CD4-positive, alpha-beta T cell treated with Interferon gamma for 1 hour (primary cell): ENCODE measurements at regions not wholly inside any gene's neighbourhood (a gene's known extent, or its start where the extent isn't known, plus 50 kb on each side); places are given as distances from the start of the nearest gene placed in this dataset.

Source experiments
- DNase-seq: peaks from one replicate; pipeline ENCODE4 v3.0.0-alpha.2; 2020

- no peak for DNase-seq
Observed at GRCh38 chr15:31842532-31843195, 187.7 kb upstream of the CHRNA7 start.

DNA sequence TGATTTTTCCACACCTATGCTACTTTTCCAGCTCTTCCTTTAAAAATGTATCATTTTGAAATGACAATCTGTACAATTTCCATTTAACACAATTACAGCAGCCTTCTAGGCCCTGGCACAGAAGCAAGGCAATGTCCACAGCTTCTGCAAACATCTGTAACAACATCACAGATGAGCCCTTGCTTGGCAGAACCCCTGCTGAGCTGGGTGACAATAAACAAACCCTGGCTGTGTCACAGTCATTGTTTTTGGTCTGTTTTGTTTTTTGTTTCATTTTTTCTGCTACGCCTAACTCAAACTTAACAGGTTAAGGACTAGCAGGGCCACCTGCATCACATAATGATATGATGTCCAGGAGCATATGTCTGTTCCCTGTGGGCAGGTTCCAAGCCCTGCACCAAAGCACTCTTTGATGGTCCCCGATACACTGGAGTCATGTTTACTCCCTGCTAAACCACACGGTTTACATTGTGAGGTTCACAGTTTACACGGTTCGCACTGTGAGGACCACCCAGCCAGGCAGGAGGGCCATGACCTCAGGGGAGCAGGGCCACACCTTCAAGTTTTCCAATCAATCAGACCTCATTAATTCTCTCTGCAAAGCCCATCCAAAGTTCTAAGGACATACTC, 186.8 kb upstream of the CHRNA7 start:
- DNase-seq: no peak

- no peak for DNase-seq
Observed at GRCh38 chr15:31845791-31846190, 184.5 kb upstream of the CHRNA7 start.

- DNase-seq: no peak
Observed at GRCh38 chr15:31847961-31848360, 182.4 kb upstream of the CHRNA7 start.

DNA sequence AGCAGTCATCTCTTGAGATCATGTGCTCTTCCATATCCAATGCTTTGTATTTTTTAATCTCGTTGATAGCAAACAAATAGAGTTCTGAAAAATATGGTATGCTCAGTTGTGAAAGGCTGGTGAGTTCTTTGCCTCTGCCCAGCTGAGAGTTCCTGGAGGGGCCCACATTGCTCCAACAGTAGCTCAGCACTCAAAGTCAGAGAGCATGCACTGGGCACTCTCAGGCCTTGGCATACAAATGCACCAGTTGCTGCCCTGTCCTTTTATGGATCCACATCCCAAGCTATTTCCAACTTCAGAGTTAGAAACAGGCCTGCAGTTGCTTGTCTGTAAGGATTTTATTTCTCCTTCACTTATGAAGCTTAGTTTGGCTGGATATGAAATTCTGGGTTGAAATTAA, 181.7 kb upstream of the CHRNA7 start:
- DNase-seq: no peak

- no peak for DNase-seq
Observed at GRCh38 chr15:31852933-31853799, 177.1 kb upstream of the CHRNA7 start.

DNA sequence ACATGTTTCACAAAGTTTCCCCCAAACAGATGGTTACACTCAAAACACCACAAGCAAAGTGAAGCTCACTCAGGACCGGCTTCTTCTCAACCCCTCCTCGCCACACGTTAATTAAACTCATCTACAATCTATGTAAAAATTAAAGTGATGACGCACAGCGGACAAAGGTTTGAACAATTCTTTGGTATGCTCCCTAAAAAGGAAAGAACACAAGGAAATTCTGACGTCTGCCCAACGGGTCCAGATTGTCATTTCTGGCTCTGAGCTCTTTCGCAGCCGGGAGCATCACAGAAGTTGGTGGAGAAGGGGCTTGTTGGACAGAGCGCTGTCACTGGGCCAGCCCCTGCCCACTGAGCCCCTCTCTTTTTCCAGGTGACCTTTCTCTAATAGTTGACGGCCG, 173.7 kb upstream of the CHRNA7 start:
- DNase-seq: no peak

DNA sequence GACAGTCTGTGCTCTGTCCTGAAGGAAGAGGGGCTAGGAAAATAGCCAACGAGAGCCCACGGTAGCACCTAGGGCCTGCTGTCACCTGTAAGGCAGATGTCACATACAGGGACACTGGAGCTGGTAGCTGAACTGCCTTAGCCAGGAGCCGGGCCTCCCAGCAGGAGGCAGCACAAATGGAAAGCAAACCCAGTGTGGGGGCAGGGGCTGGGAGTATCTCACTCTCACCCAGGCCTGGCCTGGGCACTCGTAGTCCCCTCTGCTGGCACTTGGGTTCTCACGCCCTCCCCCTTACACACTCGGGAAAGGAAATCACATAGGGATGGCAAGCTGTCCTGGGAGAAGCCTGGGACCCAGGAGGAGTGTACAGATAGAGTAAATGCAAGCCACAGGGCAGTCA, 173.1 kb upstream of the CHRNA7 start:
- no peak for DNase-seq

DNA sequence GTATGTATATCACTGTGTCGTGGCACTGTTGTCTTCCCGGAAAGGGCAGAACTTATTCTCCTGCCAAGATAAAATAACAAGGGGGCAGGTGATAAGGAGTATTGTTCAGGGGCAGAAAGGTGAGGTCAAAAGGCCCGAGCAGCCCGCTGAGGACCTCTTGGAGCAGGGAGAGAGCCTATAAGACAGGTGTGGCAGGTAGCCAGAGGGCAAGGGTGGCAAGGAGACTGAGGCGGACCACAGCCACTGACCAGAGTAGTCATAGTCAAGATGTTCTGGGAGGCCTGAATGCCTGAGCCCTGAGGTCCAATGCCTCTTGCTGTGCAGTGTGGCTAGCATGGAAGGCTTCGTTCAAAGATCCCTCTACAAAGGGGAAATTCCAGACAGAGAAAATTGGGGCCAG, 172.3 kb upstream of the CHRNA7 start:
- no peak for DNase-seq

DNA sequence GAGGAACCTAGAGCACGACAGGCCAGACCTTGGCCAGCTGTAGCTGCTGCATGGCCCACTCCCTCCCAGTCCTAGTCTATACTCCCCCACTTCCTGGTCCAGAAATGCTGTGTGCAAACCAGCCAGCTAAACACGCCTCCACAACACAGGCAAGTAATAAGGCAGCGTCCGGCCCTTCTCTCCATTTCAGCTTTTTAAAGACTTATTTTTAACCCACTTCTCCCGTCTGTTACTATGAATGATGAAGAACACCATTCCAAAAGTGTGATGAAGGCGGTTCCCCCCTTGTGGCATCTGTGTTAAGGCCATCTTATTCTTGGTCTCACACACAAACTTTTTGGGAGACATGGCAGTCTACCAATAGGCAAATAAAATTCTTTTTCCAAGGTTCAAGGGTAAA, 164.1 kb upstream of the CHRNA7 start:
- no peak for DNase-seq

DNA sequence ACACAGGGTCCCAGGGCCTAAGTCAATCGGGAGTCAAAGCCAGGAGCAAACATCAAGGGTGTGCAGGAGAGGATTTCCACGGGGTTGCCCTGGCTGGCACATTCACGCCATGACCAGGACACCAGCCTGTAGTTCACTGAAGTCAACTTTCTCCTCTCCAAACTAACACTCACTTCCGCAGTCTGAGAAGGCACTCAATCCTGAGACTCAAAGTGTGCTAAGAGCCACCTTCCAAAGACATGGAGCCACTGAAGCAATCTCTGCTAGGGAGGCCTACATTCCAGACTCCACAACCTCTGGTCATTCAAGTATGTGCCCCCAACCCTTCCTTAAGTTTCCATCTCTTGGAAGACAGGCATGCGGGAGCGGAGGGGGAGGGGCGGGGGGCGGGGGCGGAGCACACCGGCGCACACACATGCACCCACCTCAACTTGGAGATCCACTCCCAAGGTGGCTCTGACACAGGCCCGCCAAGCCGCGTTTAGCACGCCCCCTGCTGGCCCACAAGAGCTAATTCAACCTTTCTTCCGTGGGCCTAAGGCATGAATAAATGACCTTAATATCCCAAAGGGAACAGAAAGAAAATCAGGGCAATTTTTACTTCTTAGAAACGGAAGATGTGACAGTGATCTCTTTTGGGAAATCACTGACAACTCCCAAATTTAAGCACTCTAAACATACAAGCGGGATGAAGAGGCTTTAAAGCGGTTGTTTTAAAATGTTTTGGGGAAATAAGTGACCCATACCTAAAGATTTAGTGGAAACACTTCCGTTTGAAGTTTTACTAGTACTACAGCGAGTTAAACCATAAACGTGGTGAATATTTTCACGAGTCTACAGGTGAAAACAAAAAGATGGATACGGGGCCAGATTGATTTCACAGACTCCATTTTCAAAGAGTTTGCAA, 162.5 kb upstream of the CHRNA7 start:
- DNase-seq: peak; percentile 54

GRCh38 chr15:31869686-31870307, 160.5 kb upstream of the CHRNA7 start:
- DNase-seq: no peak

DNA sequence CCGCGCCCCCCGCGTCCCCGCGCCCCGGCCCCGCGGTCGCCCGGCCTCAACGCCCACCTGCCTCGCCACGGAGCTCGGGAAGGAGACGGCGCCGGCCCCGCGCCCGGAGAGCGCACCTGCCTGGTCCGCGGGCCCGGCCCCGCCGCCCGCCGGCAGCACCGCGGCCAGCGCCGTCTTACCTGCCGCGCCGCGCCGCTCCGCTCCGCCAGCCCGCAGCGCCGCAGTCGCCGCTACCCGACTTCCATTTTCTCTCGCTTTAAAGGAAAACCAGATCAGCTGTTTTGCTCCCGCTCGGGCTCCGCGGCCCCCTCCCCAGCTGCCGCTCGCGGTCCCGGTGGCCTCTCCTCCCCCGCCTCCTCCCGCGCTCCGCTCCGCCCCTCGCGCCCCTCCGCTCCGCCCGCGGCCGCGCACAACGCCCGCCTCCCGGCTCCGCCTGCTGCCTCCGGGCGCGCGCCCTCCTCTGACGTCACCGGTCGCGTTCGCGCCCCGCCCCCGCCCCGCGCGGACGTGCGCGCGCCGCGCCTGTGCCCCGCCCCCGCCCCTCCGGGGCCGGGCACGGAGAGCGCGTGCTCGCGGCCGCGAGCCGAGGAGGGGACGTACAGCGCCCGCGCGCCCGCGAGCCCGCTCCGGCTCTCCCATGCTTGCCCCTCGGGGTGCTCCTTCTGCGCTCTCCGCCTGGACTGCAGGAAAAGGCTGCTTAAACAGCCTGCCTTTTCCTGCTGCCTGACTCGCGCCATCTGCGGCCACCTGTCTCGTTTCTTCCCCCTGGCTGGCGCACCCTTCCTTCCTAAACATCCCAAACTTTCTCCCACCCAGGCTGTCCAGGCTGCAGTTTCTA, 159.8 kb upstream of the CHRNA7 start, which contains the start of gene OTUD7A:
TSS of gene OTUD7A (minus strand) at position 346 of the 838 bp plus-strand sequence.
- peak; percentile 83 for DNase-seq

GRCh38 chr15:31871166-31871886, 159.0 kb upstream of the CHRNA7 start:
- no peak for DNase-seq

DNA sequence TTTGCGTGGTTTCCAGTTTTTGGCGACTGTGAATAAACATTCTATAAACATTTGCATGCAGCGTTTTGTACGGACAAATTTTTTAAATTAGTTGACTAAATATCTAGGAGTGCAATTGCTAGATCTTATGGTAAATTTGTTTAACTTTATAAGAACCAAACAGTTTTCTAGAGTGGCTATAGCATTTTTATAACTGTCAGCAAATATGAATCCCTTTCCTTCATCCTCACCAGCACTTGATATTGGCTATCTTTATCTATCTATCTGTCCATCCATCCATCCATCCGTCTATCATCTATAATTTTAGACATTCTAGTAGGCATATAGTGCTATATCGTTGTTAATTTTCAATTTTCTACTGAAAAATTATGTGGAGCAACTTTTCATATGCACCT, 158.4 kb upstream of the CHRNA7 start:
- no peak for DNase-seq

GRCh38 chr15:31887246-31887645, 143.1 kb upstream of the CHRNA7 start:
- DNase-seq: no peak

GRCh38 chr15:31892513-31892912, 137.8 kb upstream of the CHRNA7 start:
- DNase-seq: no peak

GRCh38 chr15:31893780-31894179, 136.5 kb upstream of the CHRNA7 start:
- no peak for DNase-seq

GRCh38 chr15:31897746-31898145, 132.6 kb upstream of the CHRNA7 start:
- DNase-seq: no peak

GRCh38 chr15:31901501-31901900, 128.8 kb upstream of the CHRNA7 start:
- no peak for DNase-seq

DNA sequence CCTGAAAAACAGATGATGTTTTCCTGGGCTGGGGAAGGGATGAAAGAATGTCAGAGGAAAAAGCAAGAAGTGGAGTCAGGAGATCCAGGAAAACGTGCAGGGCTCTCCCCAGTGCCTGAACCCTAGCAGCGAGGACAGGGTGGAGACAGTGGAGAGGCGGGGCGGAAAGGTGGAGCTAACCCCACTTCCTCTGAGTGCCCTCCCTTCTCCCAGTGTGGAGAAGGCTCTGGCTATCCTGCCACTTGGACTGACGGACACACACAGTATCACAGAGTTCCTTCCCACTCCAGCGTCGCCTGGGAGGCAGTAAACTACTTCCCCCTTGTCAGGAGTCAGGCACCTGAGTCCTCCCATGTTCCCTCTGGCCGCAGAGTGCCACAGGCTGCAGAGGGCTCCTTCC, 125.3 kb upstream of the CHRNA7 start:
- DNase-seq: no peak
